Parathyroid adenoma (tissue), 2 donors: ENCODE measurements at regions not wholly inside any gene's neighbourhood (a gene's known extent, or its start where the extent isn't known, plus 50 kb on each side); places are given as distances from the start of the nearest gene placed in this dataset.

ENCODE experiments used
- H2AFZ ChIP-seq: fragments of 300-600 bp; sonication (generic); one replicate; pipeline ENCODE4 v1.7.0; 2017; ENCODE audit warnings: antibody characterized with exemption, mild to moderate bottlenecking
- H3K27ac ChIP-seq: fragments of 300-600 bp; sonication (generic); one replicate; pipeline ENCODE4 v1.7.0; 2017
- H3K27me3 ChIP-seq: fragments of 300-600 bp; sonication (generic); one replicate; pipeline ENCODE4 v1.7.0; 2017; ENCODE audit warnings: low read length; ENCODE audit not compliant: control insufficient read depth, insufficient read depth
- H3K36me3 ChIP-seq: fragments of 300-600 bp; sonication (generic); one replicate; pipeline ENCODE4 v1.7.0; 2017; ENCODE audit warnings: low read length; ENCODE audit not compliant: control insufficient read depth, insufficient read depth
- H3K4me1 ChIP-seq: fragments of 300-600 bp; sonication (generic); one replicate; pipeline ENCODE4 v1.7.0; 2017; ENCODE audit warnings: control low read depth
- H3K4me2 ChIP-seq: fragments of 300-600 bp; sonication (generic); one replicate; pipeline ENCODE4 v1.7.0; 2017; ENCODE audit warnings: low read length
- H3K4me3 ChIP-seq: fragments of 300-600 bp; sonication (generic); one replicate; pipeline ENCODE4 v1.7.0; 2017; ENCODE audit warnings: low read depth, low read length
- H3K79me2 ChIP-seq: fragments of 300-600 bp; sonication (generic); one replicate; pipeline ENCODE4 v1.7.0; 2017; ENCODE audit warnings: control low read depth
- H3K9ac ChIP-seq: fragments of 300-600 bp; sonication (generic); one replicate; pipeline ENCODE4 v1.7.0; 2017; ENCODE audit warnings: mild to moderate bottlenecking
- H3K9me3 ChIP-seq: fragments of 300-600 bp; sonication (generic); one replicate; pipeline ENCODE4 v1.7.0; 2017; ENCODE audit warnings: low read length; ENCODE audit not compliant: control insufficient read depth
- CTCF ChIP-seq: fragments of 300-600 bp; sonication (generic); IDR thresholded peaks from one replicate; pipeline ENCODE4 v1.7.0; 2017; ENCODE audit warnings: antibody characterized with exemption, mild to moderate bottlenecking
- donor health status: primary hyperparathyroidism.

- no peak for TF ChIP-seq CTCF
- no peaks in the 10 kb centered on the region for H3K4me1 ChIP-seq
- H3K9me3 ChIP-seq = no peaks in the 10 kb centered on the region
- no peak overlapping the region for H3K9ac ChIP-seq
- no peak overlapping the region for H2AFZ ChIP-seq
- no peaks in the 10 kb centered on the region for H3K27me3 ChIP-seq
- no peak overlapping the region for H3K4me2 ChIP-seq
- no peaks in the 10 kb centered on the region for H3K36me3 ChIP-seq
- no peak overlapping the region for H3K4me3 ChIP-seq
- no peaks in the 10 kb centered on the region for H3K79me2 ChIP-seq
- no peak overlapping the region for H3K27ac ChIP-seq
Measured at GRCh38 chr4:30495251-30495650, 224.9 kb upstream of the PCDH7 start.

- Histone ChIP-seq H3K9ac (no peak overlapping the region), H3K36me3 (no peaks in the 10 kb centered on the region), H3K4me2 (no peak overlapping the region), H3K9me3 (no peaks in the 10 kb centered on the region), H3K4me3 (no peak overlapping the region), H3K4me1 (no peaks in the 10 kb centered on the region), H2AFZ (no peak overlapping the region), H3K27ac (no peak overlapping the region), H3K79me2 (no peaks in the 10 kb centered on the region), H3K27me3 (no peaks in the 10 kb centered on the region)
- TF ChIP-seq CTCF = no peak
Measured at GRCh38 chr4:30495651-30496310, 224.4 kb upstream of the PCDH7 start.

GRCh38 chr4:30511751-30512150 is 208.4 kb upstream of the PCDH7 start:
- Histone ChIP-seq H3K27me3 (no peaks in the 10 kb centered on the region), H2AFZ (no peak overlapping the region), H3K4me1 (no peaks in the 10 kb centered on the region), H3K9ac (no peak overlapping the region), H3K9me3 (no peaks in the 10 kb centered on the region), H3K27ac (no peak overlapping the region), H3K4me2 (no peak overlapping the region), H3K4me3 (no peak overlapping the region), H3K79me2 (no peaks in the 10 kb centered on the region), H3K36me3 (no peaks in the 10 kb centered on the region)
- TF ChIP-seq CTCF = no peak

GRCh38 chr4:30518211-30518610 is 202.0 kb upstream of the PCDH7 start:
- no peak for TF ChIP-seq CTCF
- H3K9ac ChIP-seq = no peak overlapping the region
- no peak overlapping the region for H3K27ac ChIP-seq
- no peak overlapping the region for H3K4me2 ChIP-seq
- H3K27me3 ChIP-seq = no peaks in the 10 kb centered on the region
- no peak overlapping the region for H3K4me3 ChIP-seq
- no peak overlapping the region for H2AFZ ChIP-seq
- H3K79me2 ChIP-seq = no peaks in the 10 kb centered on the region
- H3K9me3 ChIP-seq = no peaks in the 10 kb centered on the region
- no peaks in the 10 kb centered on the region for H3K4me1 ChIP-seq
- no peaks in the 10 kb centered on the region for H3K36me3 ChIP-seq

GRCh38 chr4:30525662-30526315 is 194.4 kb upstream of the PCDH7 start:
- H3K27ac ChIP-seq = no peak overlapping the region
- no peak overlapping the region for H3K9ac ChIP-seq
- H3K4me3 ChIP-seq = no peak overlapping the region
- no peak overlapping the region for H2AFZ ChIP-seq
- no peaks in the 10 kb centered on the region for H3K4me1 ChIP-seq
- no peak for TF ChIP-seq CTCF
- no peaks in the 10 kb centered on the region for H3K27me3 ChIP-seq
- H3K4me2 ChIP-seq = no peak overlapping the region
- no peaks in the 10 kb centered on the region for H3K36me3 ChIP-seq
- no peaks in the 10 kb centered on the region for H3K79me2 ChIP-seq
- no peaks in the 10 kb centered on the region for H3K9me3 ChIP-seq
